HG02981 (cell line): ENCODE measurements at regions not wholly inside any gene's neighbourhood (a gene's known extent, or its start where the extent isn't known, plus 50 kb on each side); places are given as distances from the start of the nearest gene placed in this dataset.
A peak's percentile ranks its signal among the peaks of the same experiment; 100 is the strongest.

Source experiments
- ATAC-seq: cut with Tn5 transposase; IDR thresholded peaks from one replicate; pipeline ENCODE4 v1.9.1; 2021; ENCODE audit warnings: mild to moderate bottlenecking, moderate library complexity; ENCODE audit not compliant: unreplicated experiment

DNA sequence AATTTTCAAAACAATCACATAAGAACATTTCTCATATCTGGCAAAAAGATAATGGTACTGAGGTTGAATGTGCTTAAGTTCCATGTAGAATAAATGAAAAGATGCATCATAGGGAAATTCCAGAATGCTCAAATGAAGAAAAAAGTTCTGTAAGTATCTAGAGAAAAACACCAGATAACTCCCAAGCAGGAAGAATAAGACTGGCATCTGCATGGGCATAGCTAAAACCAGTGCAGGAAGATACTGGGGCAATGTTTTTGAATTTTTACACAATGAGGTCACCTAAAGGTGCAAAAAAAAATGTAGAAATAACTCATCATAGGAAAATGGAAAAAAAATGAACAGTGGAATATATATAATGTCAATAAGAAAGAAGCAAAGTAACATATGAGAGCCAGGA lies 275.2 kb downstream of the BAMBI start:
- no peak for ATAC-seq

DNA sequence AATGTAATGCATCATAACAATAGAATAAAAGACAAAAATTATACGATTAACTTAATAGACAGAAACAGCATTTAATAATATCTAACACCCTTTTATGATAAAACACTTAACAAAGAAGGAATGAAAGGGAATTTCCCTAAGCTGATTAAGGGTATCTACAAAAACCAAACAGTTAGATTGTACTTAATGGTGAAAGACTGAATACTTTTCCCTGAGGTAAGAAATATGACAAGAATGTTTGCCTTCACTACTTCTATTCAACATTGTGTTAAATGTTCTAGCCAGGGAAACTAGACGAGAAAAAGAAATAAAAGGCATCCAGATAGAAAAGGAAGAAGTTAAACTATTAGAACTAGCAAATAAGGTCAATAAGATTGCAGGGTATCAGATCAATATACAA lies 276.9 kb downstream of the BAMBI start:
- ATAC-seq = no peak

DNA sequence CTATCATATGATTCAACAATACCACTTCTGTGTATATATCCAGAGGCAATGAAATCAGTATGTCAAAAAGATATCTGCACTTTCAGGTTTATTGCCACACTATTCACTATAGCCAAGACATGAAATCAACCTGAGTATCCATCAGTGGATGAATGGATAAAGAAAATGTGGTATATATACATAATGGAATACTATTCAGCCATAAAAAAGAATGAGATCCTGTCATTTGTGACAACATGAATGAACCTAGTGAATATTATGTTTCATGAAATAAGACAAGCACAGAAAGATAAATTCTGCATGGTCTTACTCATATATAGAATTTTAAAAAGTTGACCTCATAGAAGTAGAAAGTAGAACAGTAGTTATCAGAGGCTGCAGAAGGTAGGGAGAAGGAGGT lies 281.1 kb downstream of the BAMBI start:
- ATAC-seq = no peak

DNA sequence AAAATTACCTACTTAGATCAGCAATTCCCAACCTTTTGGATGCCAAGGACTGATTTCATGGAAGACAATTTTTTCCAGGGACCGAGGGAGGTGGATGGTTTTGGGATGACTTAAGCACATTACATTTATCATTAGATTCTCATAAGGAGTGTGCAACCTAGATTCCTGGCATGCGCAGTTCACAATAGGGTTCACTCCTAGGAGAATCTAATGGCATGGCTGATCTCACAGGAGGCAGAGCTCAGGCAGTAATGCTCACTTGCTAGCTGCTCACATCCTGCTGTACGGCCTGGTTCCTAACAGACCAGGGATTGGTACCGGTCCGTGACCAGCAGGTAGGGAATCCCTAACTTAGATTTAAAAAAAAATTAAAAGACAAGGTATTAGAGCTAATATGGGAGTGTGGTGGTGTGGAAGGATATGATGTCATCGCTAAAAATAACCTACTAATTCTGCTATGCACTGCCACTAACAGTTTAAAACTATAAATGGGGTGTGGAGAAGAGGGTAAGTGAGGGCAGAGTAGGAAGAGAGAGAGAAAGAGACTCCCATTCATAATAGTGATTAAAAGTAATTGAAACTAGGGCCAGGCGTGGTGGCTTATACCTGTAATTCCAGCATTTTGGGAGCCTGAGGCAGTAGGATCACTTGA lies 282.7 kb downstream of the BAMBI start:
- ATAC-seq = no peak

DNA sequence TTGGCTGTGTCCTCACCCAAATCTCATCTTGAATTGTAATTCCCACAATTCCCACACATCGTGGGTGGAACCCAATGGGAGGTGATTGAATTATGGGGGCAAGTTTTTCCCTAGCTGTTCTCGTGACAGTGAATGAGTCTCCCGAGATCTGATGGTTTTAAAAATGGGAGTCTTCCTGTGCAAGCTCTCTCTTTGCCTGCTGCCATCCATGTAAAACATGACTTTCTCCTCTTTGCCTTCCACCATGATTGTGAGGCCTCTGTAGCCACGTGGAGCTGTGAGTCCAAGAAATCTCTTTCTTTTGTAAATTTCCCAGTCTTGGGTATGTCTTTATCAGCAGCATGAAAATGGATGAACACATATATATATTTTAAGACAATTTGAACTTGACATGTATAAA lies 285.4 kb downstream of the BAMBI start:
- no peak for ATAC-seq

DNA sequence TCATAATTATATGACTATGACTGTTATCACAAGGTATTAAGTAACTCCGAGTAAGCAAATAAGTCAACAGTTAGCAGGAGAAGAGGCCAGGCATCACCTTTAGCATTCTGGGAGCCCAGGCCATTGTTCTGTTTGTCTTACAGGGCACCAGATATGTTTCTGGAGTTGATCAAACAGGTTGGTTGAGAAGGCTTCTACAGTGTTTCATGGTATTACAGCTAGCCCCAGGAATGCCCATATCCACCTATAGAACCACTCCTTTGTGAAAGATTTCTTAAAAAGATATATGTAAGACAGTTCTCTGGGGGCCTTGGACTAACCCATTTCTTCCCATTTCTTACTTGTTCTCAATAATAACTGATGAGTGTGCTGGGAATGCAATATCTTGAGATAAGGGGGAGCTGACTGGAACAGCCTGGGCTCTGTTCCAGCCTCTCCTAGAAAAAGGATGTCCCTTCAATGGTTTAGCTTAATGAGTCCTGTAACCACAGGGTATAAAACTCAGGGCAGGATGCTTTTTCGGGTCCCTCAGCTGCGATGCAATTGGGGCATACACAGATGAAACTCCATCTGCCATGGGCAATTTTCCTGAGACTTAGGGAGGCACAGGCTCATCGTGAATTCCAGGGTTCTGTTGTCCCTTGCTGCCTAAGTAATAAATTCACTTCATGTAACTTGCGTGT lies 286.4 kb downstream of the BAMBI start:
- ATAC-seq = no peak

DNA sequence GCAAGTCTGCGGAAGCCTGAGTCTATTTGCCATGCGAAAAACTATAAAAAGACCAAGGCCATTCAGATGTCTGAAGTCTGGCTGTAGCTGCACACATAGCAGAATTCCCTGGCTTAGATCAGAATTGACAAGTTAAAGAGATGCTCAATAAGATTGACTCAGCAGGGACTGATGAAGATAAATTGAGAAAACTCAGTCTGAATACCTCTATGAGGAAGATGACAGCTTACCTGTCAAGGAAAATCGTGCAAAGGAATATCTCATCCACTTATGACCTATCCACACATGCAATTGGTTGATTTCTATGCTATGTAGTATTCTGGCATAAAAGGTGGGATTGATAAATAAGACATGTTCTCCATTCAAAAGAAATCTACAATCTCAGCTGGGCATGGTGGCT lies 288.6 kb downstream of the BAMBI start:
- ATAC-seq = no peak

DNA sequence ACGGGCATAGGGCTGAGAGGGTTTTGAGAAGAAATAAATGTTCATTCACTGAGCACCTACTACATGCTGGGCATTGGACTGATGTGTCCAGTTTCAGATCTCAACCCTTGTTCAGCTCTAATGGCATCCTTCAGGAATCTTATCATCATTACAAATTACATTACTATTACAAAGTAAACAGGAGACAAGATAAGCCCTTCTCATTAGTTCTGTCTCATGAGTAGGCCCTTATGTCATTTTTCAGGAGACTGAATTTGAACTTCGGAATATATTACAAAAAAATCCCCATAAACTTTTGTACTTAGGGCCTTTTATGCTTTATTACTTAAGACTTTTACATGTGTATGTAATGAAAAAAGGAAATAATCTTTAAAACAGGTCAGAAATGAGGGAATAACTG lies 289.7 kb downstream of the BAMBI start:
- ATAC-seq = no peak

DNA sequence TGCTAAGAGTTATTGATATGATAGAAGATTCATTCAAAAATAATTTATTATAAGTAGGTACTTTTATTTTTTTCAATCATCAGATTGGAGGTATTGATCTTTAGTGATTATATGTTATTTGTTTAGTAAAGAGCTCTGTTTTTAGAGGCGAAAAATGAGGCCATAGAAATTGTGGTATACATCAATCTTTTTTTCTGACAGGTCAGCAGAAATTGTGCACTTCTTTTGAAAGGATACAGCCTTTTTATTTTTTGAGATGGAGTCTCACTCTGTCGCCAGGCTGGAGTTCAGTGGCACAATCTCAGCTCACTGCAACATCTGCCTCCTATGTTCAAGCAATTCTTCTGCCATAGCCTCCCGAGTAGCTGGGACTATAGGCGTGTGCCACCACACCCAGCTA lies 292.1 kb downstream of the BAMBI start:
- no peak for ATAC-seq

DNA sequence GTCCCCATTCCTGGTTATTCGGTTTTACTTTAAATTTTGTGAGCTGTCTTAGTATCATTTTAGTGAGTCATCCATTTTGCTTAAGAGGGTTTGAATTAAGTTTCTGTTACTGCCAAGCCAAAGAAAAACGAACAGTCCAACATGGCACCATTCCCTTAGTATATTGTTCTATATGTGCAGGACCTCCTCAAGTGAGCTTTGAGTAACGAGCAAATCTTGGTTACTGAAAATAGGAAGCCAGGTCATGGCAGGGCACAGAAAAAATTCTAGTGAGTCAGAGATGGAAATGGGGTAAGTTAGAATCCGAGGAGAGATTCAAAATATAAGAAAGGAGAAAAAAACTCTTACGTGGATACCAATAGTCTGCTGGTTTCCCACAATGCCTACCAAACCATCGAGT lies 292.9 kb downstream of the BAMBI start:
- ATAC-seq = no peak

DNA sequence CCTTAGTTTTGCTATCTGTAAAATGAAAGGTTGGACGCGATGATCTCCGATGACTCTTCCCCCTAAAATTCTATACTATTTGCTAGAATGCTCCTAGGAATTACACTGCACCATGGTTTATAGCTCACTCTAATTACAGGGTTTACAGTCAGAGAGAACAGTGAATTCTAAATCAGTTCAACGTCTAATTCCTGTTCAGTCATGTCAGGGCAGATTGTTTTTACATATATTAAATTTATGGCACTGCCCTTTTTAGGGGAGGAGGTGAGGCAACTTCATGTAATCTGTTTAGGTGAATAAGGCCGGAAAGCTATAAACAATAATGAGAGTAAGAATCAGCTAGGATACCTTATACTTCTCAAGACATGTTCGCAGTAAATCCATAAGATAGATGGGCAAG lies 293.9 kb downstream of the BAMBI start:
- ATAC-seq = no peak

DNA sequence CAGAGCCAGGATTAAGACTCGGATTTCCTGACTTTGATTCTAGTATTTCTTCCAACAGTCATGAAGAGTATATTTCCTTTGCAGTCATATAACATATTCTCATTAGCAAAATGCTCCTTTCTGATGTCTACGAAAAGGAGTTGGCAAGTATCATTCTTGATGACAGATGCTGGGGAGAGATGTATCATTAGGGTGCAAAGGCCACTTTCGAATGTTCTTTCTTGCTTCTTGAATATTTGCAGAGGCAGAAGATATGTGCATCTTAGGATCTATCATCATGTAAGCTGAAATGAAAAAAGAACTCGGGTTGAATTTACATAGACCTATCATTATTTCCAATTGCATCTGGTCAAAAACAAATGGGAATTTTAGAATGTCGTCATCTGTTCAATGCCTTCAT lies 294.4 kb downstream of the BAMBI start:
- no peak for ATAC-seq

DNA sequence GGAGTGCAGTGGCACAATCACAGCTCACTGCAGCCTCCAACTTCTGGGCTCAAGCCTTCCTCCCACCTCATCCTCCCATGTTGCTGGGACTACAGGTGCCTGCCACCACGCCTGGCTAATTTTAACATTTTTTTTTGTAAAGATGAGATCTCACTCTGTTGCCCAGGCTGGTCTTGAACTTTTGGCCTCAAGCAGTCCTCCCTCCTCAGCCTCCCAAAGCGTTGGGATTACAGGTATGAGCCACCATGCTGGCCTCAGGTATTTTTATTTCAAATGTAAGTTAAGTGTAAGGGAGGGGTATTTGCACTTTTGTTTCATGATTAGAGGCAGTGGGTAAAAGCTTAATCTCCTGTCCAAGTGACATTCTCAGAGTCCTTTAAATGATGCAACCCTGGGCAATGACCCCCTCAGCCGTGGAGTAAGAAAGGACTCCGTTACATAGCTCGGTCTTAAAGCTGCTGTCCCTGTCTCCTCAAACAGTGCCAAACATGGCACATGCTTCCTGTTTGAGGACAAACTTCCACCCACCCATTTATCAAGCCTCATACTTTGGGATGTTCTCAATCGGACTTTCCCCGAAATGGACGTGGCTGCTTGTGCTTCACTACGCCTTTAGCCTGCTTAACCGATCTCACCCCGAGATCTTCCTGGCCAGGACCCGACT lies 296.1 kb downstream of the BAMBI start:
- no peak for ATAC-seq

DNA sequence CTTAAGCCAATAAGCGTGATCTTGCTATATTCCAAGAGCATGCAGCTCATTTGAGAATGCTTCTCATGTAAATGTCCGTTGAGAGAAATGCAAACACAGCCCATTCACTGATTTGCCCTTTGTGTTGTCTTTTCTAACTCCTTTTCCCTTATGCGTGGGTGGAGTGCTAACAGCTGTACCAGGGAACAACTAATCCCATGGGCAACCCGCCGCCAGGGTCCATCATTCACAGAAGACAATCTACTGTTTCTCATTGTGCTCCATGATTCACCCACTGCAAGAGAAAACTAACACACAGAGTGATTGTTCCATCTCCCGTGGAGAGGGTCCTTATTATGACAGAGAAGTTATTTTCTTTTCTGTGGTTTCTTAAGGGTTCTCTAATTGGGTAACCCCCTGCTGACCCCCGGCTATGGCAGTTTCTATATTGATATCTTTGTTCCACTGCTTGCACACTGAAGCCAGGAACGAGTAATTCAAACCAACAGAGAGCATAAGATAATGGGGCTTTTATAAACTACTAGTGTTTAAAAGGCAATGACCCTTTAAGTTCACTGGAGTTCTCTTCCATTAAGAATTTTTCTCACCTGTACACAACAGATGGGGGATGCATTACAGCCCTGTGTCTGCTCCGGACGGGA lies 298.7 kb downstream of the BAMBI start:
- ATAC-seq = no peak

DNA sequence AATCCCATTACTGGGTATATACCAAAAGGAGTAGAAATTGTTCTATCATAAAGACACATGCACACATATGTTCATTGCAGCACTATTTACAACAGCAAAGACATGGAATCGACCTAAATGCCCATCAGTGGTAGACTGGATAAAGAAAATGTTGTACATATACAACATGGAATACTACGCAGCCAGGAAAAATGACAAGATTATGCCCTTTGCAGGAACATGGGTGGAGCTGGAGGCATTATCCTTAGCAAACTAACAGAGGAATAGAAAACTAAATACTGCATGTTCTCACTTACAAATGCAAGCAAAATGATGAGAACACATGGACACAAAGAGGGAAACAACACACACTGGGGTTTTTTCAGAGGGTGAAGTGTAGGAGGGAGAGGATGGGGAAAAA lies 300.2 kb downstream of the BAMBI start:
- no peak for ATAC-seq

DNA sequence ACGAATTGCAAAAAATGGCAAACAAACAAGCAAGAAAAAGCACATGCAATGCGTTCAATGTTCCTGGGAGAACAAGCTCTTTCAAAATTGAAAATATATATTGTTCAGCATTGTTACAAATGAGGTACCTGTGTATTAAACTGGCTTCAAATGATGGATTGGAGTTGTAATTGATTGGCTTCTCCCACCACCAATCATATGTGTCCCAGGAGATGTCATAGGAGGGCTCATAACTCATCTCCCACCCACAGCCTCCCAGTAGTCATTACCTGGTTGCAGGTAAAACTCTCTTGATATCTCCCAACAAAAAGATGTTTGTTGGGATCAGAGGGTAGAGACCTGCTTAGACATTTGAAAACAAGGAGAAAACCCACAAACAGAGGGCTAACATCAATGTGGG lies 302.9 kb downstream of the BAMBI start:
- ATAC-seq = no peak

DNA sequence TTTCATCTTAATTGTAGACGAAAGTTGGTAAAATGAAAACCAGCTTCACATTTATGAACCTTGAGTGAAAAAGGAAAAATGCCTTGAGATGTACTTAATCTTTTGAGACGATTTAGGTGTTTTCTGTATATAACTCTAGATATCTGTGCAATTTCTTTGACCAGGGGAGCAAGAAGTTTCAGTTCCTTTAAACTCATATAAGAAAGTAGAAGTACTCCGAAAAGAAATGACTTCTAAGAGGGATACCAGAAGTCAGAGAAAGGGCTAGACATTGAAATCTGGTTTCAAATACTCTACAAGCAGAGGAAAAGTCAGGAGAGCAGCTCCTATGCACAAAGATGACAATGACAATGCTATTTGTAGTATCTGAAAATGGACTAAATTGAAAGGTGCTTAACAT lies 303.7 kb downstream of the BAMBI start:
- ATAC-seq = peak; percentile 45

DNA sequence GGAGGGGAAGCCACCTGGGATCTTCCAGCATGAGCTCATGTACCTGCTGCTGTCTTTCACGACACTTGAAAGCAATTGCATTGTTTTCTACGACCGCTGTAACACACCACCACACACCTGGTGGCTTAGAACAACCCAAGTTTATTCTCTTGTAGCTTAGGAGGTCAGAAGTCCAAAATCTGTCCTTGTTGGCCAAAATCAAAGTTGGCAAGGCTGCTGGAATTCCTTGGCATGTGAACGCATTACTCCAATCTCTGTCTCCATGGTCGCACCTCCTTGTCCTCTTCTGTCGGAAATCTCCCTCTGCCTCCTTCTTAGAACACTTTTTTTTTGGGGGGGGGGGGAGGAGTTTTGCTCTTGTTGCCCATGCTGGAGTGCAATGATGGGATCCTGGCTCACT lies 305.7 kb downstream of the BAMBI start:
- ATAC-seq = no peak

DNA sequence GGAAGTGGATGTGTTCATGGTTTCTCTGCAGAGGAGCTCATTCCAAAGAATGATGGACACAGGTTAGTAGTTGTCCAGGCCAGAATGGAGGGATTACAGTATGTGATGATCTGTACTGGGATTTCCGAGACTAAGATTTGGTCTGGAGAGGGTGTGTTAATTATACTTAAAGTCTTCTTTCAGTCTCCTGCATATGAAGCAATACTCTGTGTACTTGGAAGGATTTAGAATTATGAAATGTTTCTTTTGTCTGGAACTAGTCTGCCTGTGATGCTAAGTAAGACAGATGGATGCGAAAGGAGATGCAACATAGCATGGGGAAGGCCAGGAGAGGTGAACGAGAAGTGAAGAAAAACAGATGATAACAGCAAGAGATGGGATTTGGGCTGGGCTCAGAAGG lies 305.1 kb upstream of the LYZL1 start:
- ATAC-seq = no peak

DNA sequence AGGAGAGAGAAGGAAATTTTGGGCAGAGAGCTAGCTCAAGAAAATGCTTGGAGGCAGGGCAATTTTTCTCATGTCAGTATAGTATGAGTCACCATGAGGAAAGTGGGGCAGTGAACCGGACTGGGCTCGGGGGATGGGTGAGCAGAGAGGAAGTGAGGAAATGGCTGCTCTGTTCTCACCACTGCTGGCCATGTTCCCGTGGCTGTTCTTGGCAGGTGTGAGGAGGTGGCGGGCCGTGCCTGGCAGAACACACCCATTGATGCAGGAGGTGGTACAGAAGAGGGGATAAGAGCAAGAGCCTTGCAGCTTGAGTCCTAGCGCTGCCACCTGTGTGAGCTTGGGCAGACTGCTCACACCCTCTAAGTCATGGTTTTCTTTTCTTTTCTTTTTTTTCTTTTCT lies 304.4 kb upstream of the LYZL1 start:
- ATAC-seq = peak; percentile 58

DNA sequence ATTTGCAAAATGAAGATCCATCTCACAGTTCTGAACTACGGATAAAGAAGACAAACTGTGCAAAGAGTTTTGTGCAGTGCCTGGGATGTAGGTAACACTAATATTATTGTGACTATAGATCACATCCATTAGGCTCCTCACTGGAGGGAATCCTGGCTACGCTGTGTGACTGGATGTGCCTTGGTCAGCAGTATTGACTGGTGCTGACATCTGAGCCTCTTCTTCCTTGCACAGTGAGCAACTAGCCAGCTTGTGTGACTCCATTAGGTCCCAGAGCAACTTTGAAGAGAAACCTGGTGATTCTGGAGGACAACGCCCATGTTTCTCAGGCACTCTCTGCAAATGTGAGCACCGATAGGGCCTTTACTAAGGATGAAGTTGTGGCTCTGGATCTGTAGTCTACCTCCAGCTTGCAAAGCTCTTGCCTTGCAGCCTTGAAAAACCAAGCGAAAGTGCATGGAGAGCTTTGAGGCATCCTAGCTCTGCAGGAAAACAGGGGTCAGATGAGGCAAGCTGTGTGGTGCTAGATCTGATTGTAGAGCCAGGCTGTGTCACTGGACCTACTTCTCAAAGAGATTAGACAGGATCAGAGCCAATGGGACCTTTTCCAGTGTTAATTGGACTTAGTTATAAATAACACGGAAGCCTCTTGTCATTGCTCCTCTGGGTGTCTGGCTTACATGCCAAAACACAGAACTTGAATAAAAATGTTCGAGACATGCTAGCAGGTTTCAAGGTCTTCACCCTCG lies 303.6 kb upstream of the LYZL1 start:
- ATAC-seq = no peak
